Urinary bladder (tissue), 3 donors: ENCODE measurements at regions not wholly inside any gene's neighbourhood (a gene's known extent, or its start where the extent isn't known, plus 50 kb on each side); places are given as distances from the start of the nearest gene placed in this dataset.

ENCODE experiments used
- DNase-seq: peaks from one replicate; pipeline ENCODE4 v3.0.0-alpha.2; 2015; ENCODE audit errors: extremely low spot score
- H3K27ac ChIP-seq: one replicate; pipeline ENCODE4 v1.5.1; 2013; ENCODE audit warnings: low read depth, mild to moderate bottlenecking, moderate library complexity
- H3K36me3 ChIP-seq: one replicate; pipeline ENCODE4 v1.6.1; 2013; ENCODE audit warnings: mild to moderate bottlenecking, moderate library complexity; ENCODE audit not compliant: insufficient read depth
- H3K4me1 ChIP-seq: one replicate; pipeline ENCODE4 v1.6.1; 2013; ENCODE audit warnings: mild to moderate bottlenecking, moderate library complexity; ENCODE audit not compliant: insufficient read depth
- H3K4me3 ChIP-seq: one replicate; pipeline ENCODE4 v1.5.1; 2013; ENCODE audit warnings: low read depth, low read length
- WGBS: extraction: QIAGEN DNeasy Blood & Tissue Kit; methylation state at CpG from one replicate; pipeline ENCODE4 v1.1.7; 2013; 5-methylcytosine and 5-hydroxymethylcytosine counted together
- donor health status: healthy with polysubstance abuse.
- donor health status: healthy.

DNA sequence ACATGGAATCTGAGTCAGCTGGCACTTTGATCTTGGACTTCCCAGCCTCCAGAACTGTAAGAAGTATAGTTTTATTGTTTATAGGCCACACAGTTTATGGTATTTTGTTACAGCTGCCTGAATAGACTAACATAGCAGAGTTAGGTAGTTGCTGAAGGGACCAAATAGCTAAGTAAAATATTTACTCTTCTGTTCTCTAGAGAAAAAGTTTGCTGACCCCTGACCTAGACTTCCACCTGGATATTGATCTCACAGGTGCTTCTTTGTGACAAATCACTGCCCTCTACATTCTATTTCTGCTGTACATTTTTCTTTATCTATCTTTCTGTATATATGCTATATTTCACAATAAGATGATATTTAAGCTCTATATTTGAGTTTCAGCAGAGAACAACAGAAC is 212.5 kb downstream of the CSNK2A3 start:
- no peak overlapping the region for H3K27ac ChIP-seq
- DNase-seq, result no peak

DNA sequence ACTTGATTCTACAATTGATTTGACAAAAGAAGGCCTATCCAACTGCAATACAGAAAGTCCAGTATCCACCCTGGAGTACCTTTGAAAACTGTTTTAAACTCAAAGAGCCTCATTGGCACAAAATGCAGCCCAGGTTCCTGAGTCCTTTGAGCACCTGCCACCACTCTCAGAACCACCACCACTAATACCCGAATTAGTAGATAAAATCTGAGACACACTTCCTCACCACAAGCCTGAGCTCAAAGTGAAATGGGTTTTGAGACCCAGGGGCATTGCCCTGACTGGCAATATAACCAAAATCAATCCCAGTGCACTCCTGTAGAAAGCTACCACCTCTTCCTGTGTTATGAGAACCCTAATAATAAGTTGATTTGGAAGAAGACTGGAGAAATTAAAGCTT is 215.7 kb downstream of the CSNK2A3 start:
- no peak overlapping the region for H3K27ac ChIP-seq
- DNase-seq, result no peak
- H3K36me3 ChIP-seq, result no peaks in the 10 kb centered on the region
- no peak overlapping the region for H3K4me3 ChIP-seq
- H3K4me1 ChIP-seq, result no peaks in the 10 kb centered on the region
- 81% methylated on average over 1 of the region's 1 CpG for WGBS

More for the DNA sequence above, 212.5 kb downstream of the CSNK2A3 start:
- Histone ChIP-seq H3K4me3 (no peak overlapping the region), H3K36me3 (no peaks in the 10 kb centered on the region), H3K4me1 (no peaks in the 10 kb centered on the region)

DNA sequence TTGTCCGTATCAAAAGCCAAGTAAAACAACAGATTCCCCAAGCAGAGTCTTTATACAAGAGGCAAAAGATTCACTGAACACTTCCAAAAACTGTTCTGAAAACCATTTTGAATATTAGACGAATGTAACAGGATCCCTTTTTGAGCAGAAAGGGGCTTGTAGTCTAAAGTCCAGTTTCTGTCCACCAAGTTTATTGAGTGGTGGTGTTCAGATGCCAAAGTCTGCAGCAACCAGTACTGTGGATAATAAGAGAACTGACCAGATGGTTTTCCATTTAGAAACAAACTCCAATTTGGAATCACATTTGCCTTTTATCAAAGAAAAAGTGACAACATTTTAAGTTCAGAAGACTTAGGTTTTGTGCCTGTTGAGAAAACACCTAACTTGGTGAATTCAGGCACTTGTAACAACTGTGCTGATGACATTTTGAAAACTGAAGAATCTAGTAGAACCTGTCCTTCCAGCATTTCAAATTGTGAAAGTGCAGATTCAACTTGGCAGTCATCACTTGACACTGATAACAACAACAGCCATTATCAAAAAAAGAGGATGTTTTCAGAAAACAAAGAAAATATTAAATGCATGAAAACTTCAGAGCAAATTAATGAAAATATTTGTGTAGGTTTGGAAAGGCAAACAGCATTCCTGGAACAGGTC is 217.1 kb downstream of the CSNK2A3 start:
- no peaks in the 10 kb centered on the region for H3K36me3 ChIP-seq
- no peak overlapping the region for H3K27ac ChIP-seq
- WGBS, result 61% methylated on average over 2 of the region's 2 CpGs
- H3K4me1 ChIP-seq, result no peaks in the 10 kb centered on the region
- no peak overlapping the region for H3K4me3 ChIP-seq
- peak; percentile 20 for DNase-seq

DNA sequence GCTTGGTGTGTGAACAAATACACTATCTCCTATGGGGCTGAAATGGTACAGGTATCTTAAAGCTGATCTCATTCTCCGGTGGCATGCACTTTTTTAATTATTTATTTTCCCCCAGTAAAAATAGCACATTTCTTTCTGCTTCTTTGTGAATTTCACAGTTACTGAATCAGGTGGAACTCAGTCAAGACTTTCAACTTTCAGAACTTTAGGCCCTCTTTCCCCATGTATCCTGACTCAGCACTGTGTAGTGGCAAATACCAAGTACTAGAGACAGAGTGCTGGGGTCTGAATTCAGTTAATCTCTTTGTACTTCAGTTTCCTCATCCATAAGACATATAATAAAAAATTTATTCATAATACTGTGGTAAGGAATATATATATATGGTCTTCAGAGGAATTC is 223.9 kb downstream of the CSNK2A3 start:
- H3K4me3 ChIP-seq, result no peak overlapping the region
- WGBS, result 93% methylated on average over 1 of the region's 1 CpG
- no peaks in the 10 kb centered on the region for H3K36me3 ChIP-seq
- no peaks in the 10 kb centered on the region for H3K4me1 ChIP-seq
- no peak overlapping the region for H3K27ac ChIP-seq
- DNase-seq, result no peak

DNA sequence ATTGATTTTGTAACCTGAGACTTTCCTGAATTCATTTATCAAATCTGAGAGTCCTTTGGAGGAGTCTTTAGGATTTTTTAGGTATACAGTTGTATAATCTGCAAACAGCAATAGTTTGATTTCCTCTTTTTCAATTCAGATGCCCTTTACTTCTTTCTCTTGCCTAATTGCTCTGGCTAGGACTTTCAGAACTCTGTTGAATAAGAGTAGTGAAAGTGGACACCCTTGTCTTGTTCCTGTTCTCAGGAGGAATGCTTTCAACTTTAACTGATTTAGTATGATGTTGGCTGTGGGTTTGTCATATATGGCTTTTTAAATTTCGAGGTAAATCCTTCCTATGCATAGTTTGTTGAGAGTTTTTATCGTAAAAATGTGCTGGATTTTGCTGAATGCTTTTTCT is 227.4 kb downstream of the CSNK2A3 start:
- H3K36me3 ChIP-seq, result no peaks in the 10 kb centered on the region

DNA sequence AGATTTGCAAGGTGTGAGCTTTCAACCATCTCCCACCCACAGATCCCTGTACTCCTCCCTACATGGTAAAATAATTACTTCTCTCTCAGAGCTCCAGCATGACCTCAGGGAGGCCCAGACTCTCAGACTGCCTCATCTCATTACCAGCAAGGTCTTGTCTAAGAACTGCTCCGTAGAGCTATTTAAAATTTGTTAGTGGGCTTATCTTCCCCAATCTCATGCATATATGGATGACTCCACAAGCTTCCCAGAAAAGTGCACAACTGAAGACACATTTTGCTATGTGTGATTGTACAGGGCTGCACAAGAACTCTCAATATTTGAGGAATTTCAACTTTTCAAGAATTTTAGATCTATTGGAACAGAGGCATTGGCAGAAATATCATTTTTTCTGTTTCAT is 230.3 kb downstream of the CSNK2A3 start:
- 75% methylated on average over 1 of the region's 1 CpG for WGBS
- H3K4me1 ChIP-seq, result no peaks in the 10 kb centered on the region
- no peak overlapping the region for H3K4me3 ChIP-seq
- H3K27ac ChIP-seq, result no peak overlapping the region
- no peaks in the 10 kb centered on the region for H3K36me3 ChIP-seq
- no peak for DNase-seq

More for the DNA sequence above, 227.4 kb downstream of the CSNK2A3 start:
- H3K4me3 ChIP-seq, result no peak overlapping the region
- H3K4me1 ChIP-seq, result no peaks in the 10 kb centered on the region
- DNase-seq, result no peak
- 73% methylated on average over 2 of the region's 2 CpGs for WGBS
- no peak overlapping the region for H3K27ac ChIP-seq

DNA sequence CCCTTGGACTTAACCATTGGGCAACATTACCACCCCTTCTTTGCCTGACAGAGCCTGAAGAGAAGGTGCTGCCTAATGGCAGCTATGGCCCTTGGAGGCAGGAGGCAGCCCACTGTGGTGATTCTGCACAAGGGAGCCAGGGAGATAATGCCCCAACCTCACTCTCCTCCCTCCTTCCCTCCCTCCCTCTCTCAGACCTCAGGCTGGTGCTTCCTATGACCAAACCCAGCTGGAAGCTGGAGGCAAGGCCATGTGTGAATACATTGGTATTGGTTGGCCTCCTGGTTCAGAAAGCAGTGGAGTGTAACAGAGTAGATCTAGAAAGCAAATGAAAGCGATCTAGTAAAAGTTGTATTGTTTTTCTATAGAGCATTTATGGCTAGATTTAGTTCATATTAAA is 233.1 kb downstream of the CSNK2A3 start:
- Histone ChIP-seq H3K27ac (no peak overlapping the region), H3K4me3 (no peak overlapping the region), H3K4me1 (no peaks in the 10 kb centered on the region), H3K36me3 (no peaks in the 10 kb centered on the region)
- 91% methylated on average over 1 of the region's 1 CpG for whole genome bisulfite sequencing
- no peak for DNase-seq

DNA sequence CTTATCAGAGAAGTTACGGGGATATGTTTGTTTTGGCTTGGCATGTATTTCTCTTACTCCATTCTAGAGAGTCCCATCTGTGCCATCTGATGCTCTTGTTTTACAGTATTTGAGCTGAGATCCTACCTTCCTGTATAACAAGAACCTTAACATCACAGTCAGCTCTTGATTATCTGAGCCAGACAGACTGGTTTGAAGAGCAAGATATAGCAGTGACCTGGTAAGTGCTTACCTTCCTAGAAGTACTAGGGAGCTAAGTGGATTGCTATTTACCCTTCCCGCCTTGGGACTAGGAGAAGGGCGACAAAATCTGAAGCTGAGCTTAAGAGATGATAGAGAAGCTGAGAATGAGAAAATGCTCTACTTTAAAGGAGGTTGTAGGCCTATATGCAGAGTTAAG is 235.3 kb downstream of the CSNK2A3 start:
- Histone ChIP-seq H3K27ac (no peak overlapping the region), H3K4me3 (no peak overlapping the region), H3K4me1 (no peaks in the 10 kb centered on the region), H3K36me3 (no peaks in the 10 kb centered on the region)
- 80% methylated on average over 3 of the region's 3 CpGs for WGBS
- no peak for DNase-seq

DNA sequence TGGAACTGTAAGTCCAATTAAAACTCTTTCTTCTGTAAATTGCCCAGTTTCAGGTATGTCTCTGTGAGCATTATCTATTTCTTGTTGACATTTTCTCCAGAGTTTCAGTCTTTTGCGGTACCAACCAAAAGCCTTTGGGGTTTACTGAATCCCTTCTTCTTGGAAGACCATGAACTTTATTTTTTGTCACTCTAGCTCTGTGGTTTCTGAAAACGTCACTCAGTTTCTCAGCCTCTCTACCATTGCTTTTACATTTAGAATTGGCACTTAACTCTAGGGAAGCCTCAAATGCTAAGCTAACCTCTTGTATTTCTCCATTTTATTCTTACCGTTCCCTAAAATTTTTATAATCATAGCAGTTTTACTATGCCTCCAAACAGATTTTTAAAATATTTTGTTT is 237.6 kb downstream of the CSNK2A3 start:
- no peak overlapping the region for H3K4me3 ChIP-seq
- H3K4me1 ChIP-seq, result no peaks in the 10 kb centered on the region
- no peaks in the 10 kb centered on the region for H3K36me3 ChIP-seq
- no peak overlapping the region for H3K27ac ChIP-seq
- DNase-seq, result no peak
- WGBS, result 93% methylated on average over 3 of the region's 3 CpGs

DNA sequence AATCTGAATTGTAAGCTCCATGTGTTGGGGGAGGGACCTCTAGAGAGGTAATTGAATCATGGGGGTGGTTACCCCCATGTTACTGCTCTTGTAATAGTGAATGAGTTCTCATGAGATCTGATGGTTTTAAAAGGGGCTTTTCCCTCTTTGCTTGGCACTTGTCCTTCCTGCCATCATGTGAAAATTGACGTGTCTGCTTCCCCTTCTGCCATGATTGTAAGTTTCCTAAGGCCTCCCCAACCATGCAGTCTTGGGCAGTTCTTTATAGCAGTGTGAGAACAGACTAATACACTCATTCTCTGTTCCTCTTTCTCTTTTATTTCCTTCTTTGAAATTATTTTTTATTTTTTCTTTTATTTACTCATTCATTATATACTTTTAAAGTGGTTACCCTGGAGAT is 239.4 kb downstream of the CSNK2A3 start:
- no peak for DNase-seq
- no peaks in the 10 kb centered on the region for H3K36me3 ChIP-seq
- H3K27ac ChIP-seq, result no peak overlapping the region
- 84% methylated on average over 1 of the region's 1 CpG for WGBS
- no peak overlapping the region for H3K4me3 ChIP-seq
- no peaks in the 10 kb centered on the region for H3K4me1 ChIP-seq

DNA sequence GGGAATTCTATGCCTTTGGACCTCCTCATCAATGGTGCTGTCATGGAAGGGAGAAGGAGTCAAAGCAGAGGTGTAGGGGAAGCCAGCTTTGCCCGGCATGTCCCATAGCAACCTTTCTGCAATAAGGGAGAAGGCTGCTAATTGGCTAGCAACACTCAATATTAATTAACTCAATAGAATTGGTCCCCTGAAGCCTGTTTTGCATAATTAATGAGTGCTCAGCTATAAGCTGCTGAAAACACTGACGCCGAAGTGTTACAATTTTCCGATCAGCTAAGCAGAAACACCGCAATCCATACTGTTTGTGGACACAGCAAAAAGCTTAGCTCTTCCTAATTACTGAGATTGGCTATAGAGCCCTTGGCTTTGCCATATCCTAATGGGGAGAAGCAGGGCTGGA is 245.0 kb downstream of the CSNK2A3 start:
- H3K4me3 ChIP-seq, result no peak overlapping the region
- H3K36me3 ChIP-seq, result no peaks in the 10 kb centered on the region
- no peak for DNase-seq
- no peak overlapping the region for H3K27ac ChIP-seq
- no peaks in the 10 kb centered on the region for H3K4me1 ChIP-seq
- WGBS, result 96% methylated on average over 5 of the region's 5 CpGs

DNA sequence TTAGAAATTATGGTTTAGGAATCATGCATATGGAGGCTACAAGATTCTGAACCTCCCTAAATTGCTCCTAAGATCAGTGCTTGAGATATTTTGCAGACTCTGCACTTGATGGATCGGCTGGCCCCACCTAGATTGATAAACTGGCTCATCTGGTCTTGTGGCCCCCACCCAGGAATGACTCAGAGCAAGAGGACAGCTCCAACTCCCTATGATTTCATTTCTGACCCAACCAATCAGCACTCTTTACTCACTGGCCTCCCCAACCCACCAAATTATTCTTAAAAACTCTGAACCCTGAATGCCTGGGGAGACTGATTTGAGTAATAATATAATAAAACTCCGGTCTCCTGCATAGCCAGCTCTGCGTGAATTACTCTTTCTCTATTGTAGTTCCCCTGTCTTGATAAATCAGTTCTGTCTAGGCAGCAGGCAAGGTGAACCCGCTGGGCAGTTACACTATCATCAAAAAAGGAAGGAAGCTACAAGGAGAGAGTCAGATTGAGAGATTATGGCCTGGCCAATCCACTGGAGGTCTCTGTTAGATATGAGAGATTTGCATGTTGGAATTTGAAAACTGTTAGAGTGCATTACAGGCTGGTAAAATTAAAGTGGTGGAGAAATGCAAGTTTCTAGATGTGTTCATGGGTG is 245.8 kb downstream of the CSNK2A3 start:
- H3K4me1 ChIP-seq, result no peaks in the 10 kb centered on the region

DNA sequence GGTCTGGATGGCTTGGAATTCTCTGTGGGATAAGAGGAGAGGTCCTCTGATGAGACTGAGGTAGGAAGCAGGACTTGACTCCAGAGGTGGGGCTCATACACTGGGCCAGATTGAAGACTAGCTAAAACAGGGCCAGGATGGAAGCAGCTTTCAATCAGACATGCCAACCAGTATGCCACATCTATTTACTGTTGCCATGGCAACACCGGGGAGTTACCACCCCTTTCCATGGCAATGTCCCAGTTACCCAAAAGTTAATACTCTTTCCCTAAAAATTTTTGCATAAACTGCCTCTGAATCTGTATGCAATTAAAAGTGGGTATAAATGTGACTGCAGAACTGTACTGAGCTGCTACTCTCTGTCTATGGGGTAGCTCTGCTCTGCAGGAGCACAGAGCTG is 247.5 kb upstream of the ZBED5 start:
- Histone ChIP-seq H3K36me3 (no peaks in the 10 kb centered on the region), H3K4me1 (no peaks in the 10 kb centered on the region), H3K27ac (no peak overlapping the region), H3K4me3 (no peak overlapping the region)
- WGBS, result 92% methylated on average over 1 of the region's 1 CpG
- DNase-seq, result no peak

More for the DNA sequence above, 245.8 kb downstream of the CSNK2A3 start:
- H3K36me3 ChIP-seq, result no peaks in the 10 kb centered on the region
- DNase-seq, result no peak
- H3K27ac ChIP-seq, result no peak overlapping the region
- H3K4me3 ChIP-seq, result no peak overlapping the region
- 74% methylated on average over 4 of the region's 4 CpGs for WGBS

DNA sequence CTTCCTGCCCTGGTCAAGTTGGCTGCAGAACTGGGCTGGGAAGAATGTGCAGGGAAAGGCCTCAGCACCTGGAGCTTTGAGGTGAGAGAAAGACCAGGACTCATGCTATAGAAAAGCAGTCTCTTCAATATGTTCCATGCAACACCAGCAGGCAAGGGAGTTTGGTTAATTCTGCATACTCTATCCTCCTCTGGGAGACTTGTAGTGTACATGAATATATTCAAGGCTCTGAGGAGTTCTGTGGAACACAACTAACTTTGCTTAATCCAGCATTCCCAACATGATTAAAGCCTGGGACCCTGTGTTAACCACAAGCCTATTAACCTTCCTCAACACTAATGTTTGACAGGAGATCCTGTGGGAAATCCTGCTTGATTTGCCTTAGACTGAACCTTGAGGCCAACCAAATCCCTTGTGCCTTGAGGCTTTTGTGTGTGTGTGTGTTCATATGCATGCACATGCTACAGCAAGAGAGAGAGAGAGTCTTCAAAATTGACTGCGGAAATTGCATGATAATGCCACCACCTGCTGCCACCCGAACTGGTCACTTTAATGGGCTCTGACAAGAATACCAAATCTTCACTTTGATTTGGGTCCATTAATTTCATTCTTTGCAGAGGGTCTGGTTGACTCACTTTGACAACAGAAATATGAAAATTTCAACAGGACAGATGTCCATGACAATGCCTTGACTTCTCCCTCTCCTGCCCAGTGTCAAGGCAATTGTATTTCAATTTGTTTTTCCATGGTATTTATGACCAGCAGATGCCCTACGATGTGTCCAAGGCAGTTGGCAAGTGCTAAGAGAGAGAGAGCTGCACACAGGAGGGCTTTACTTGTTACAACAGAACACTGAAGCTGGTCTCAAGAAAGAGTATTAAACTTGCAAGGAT is 238.2 kb upstream of the ZBED5 start:
- no peaks in the 10 kb centered on the region for H3K36me3 ChIP-seq
- no peak overlapping the region for H3K27ac ChIP-seq
- H3K4me3 ChIP-seq, result no peak overlapping the region
- 84% methylated on average over 3 of the region's 3 CpGs for WGBS
- no peaks in the 10 kb centered on the region for H3K4me1 ChIP-seq
- no peak for DNase-seq
